HepG2 (cell line): ENCODE measurements at regions not wholly inside any gene's neighbourhood (a gene's known extent, or its start where the extent isn't known, plus 50 kb on each side); places are given as distances from the start of the nearest gene placed in this dataset.

Experiments used
- CHCHD3 ChIP-seq: sonication (generic); formaldehyde crosslinking; IDR thresholded peaks from 2 replicates; pipeline ENCODE4 v1.8.0; 2022; ENCODE audit warnings: mild to moderate bottlenecking, missing genetic modification reagents, moderate library complexity
- CREM ChIP-seq, 2 experiments: sonication (generic) in 1 of 2; formaldehyde crosslinking in 1 of 2; IDR thresholded peaks; 2 replicates each; pipeline versions ENCODE4 v1.4.0 to v1.6.1; 2016 to 2020; ENCODE audit warnings: antibody characterized with exemption in 1 of 2, mild to moderate bottlenecking in 1 of 2, missing genetic modification reagents in 1 of 2
- KLF16 ChIP-seq, 2 experiments: sonication (generic) in 1 of 2; formaldehyde crosslinking in 1 of 2; IDR thresholded peaks; 2 replicates each; pipeline versions ENCODE4 v1.6.1 to v1.8.0; 2016 to 2023; ENCODE audit warnings: missing genetic modification reagents in 2 of 2, missing compliant biosample characterization in 1 of 2
- MXI1 ChIP-seq: IDR thresholded peaks from 3 replicates; pipeline ENCODE4 v1.6.1; 2012; ENCODE audit warnings: low read depth, low read length, inconsistent platforms, borderline replicate concordance
- NFATC3 ChIP-seq: sonication (generic); formaldehyde crosslinking; IDR thresholded peaks from 2 replicates; pipeline ENCODE4 v1.5.1; 2020; ENCODE audit warnings: mild to moderate bottlenecking, missing genetic modification reagents
- POLR2A ChIP-seq, 2 experiments: IDR thresholded peaks; 2 replicates each; pipeline ENCODE4 v1.6.1; 2011; ENCODE audit warnings: low read depth in 2 of 2, low read length in 2 of 2, mild to moderate bottlenecking in 1 of 2, moderate library complexity in 1 of 2; ENCODE audit not compliant: insufficient read depth in 1 of 2
- SMAD3 ChIP-seq: sonication (generic); formaldehyde crosslinking; IDR thresholded peaks from 2 replicates; pipeline ENCODE4 v1.4.0; 2020; ENCODE audit warnings: missing genetic modification reagents
- TAF1 ChIP-seq: sonication (generic); formaldehyde crosslinking; IDR thresholded peaks from 2 replicates; pipeline ENCODE4 v1.4.0; 2020; ENCODE audit warnings: missing genetic modification reagents
- TGIF2 ChIP-seq: IDR thresholded peaks from 2 replicates; pipeline ENCODE4 v1.6.1; 2016; ENCODE audit warnings: control low read depth, missing compliant biosample characterization
- ZNF441 ChIP-seq: sonication (generic); formaldehyde crosslinking; IDR thresholded peaks from 2 replicates; pipeline ENCODE4 v1.7.0; 2021; ENCODE audit warnings: missing genetic modification reagents, borderline replicate concordance
- ZNF75D ChIP-seq: sonication (generic); formaldehyde crosslinking; IDR thresholded peaks from 2 replicates; pipeline ENCODE4 v1.8.1; 2023; ENCODE audit warnings: missing genetic modification reagents, mild to moderate bottlenecking, borderline replicate concordance
- TF ChIP-seq, protein P1 (sequence below): IDR thresholded peaks from 2 replicates; pipeline ENCODE4 v1.6.1; 2016; ENCODE audit warnings: mild to moderate bottlenecking
- TF ChIP-seq, protein P2 (sequence below): sonication (generic); formaldehyde crosslinking; conservative IDR thresholded peaks from 2 replicates; pipeline ENCODE4 v1.8.1; 2023; ENCODE audit warnings: missing genetic modification reagents

DNA sequence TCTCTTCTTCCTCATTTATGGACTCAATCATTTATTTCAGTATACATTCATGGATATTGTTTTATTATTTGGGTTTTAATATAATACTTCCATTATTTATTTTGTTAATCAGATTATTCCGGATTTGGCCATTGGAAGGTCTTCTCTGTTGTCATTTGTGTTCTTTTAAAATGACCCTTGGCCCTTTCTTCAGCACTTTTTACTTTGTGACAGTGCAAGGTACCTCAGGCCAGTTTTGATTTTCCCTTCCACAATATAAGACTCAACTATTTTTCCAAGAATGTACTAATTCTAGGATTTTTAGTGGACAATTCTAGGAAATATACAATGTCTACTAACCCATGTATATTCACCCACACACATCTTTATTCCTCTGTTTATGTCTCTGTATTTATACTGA lies 521.4 kb upstream of the FOXG1 start:
- TF ChIP-seq CHCHD3: no peak
- TF ChIP-seq SMAD3 (CRISPR knock-in tag): no peak
- TF ChIP-seq, protein P1, sequence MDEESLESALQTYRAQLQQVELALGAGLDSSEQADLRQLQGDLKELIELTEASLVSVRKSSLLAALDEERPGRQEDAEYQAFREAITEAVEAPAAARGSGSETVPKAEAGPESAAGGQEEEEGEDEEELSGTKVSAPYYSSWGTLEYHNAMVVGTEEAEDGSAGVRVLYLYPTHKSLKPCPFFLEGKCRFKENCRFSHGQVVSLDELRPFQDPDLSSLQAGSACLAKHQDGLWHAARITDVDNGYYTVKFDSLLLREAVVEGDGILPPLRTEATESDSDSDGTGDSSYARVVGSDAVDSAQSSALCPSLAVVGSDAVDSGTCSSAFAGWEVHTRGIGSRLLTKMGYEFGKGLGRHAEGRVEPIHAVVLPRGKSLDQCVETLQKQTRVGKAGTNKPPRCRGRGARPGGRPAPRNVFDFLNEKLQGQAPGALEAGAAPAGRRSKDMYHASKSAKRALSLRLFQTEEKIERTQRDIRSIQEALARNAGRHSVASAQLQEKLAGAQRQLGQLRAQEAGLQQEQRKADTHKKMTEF (CRISPR knock-in tag): no peak
- no peak for TF ChIP-seq TGIF2 (CRISPR knock-in tag)
- TF ChIP-seq TAF1 (CRISPR knock-in tag): no peak
- no peak for TF ChIP-seq ZNF441
- no peak for TF ChIP-seq ZNF75D (CRISPR knock-in tag)
- no peak for TF ChIP-seq KLF16 (CRISPR knock-in tag; IDR thresholded peaks at IDR 0.05)
- TF ChIP-seq POLR2A (IDR thresholded peaks at IDR 0.05; ENCODE audit: insufficient read depth in 1 of 2, low read depth in 2 of 2, low read length in 2 of 2): no peak
- TF ChIP-seq, protein P2, sequence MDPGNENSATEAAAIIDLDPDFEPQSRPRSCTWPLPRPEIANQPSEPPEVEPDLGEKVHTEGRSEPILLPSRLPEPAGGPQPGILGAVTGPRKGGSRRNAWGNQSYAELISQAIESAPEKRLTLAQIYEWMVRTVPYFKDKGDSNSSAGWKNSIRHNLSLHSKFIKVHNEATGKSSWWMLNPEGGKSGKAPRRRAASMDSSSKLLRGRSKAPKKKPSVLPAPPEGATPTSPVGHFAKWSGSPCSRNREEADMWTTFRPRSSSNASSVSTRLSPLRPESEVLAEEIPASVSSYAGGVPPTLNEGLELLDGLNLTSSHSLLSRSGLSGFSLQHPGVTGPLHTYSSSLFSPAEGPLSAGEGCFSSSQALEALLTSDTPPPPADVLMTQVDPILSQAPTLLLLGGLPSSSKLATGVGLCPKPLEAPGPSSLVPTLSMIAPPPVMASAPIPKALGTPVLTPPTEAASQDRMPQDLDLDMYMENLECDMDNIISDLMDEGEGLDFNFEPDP (CRISPR knock-in tag): no peak
- no peak for TF ChIP-seq MXI1
- no peak for TF ChIP-seq CREM (IDR thresholded peaks at IDR 0.05)
- TF ChIP-seq CREM (CRISPR knock-in tag; IDR thresholded peaks at IDR 0.05): no peak
- TF ChIP-seq NFATC3: no peak
